ENCODE measurements at regions not wholly inside any gene's neighbourhood (a gene's known extent, or its start where the extent isn't known, plus 50 kb on each side); places are given as distances from the start of the nearest gene placed in this dataset.

DNA sequence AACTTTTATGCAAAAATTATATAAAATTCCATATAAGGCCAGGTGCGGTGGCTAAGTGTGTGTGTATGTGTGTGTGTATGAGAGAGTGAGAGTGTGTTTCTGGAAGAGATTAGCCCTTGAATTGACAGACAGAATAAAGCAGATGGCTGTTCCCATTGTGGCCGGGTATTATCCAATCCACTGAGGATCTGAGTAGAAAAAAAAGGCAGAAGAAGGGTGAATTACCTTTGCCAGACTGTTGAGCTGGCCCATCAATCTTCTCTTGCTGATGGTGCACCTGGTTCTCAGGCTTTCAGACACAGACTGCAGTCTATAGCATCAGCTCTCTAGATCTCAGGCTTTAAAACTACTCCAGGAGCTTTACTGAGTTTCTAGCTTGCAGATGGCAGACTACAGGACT lies 92.2 kb upstream of the SLIT2 start:
- TF ChIP-seq SIN3A (IDR thresholded peaks at IDR 0.05; ENCODE audit: borderline replicate concordance, insufficient read depth, low read length) (no peak), POLR2AphosphoS5 (IDR thresholded peaks at IDR 0.05; ENCODE audit: low read depth, low read length) (no peak), TAF1 (IDR thresholded peaks at IDR 0.05; ENCODE audit: borderline replicate concordance, insufficient read depth, low read length) (no peak)
- TF ChIP-seq, protein P1, sequence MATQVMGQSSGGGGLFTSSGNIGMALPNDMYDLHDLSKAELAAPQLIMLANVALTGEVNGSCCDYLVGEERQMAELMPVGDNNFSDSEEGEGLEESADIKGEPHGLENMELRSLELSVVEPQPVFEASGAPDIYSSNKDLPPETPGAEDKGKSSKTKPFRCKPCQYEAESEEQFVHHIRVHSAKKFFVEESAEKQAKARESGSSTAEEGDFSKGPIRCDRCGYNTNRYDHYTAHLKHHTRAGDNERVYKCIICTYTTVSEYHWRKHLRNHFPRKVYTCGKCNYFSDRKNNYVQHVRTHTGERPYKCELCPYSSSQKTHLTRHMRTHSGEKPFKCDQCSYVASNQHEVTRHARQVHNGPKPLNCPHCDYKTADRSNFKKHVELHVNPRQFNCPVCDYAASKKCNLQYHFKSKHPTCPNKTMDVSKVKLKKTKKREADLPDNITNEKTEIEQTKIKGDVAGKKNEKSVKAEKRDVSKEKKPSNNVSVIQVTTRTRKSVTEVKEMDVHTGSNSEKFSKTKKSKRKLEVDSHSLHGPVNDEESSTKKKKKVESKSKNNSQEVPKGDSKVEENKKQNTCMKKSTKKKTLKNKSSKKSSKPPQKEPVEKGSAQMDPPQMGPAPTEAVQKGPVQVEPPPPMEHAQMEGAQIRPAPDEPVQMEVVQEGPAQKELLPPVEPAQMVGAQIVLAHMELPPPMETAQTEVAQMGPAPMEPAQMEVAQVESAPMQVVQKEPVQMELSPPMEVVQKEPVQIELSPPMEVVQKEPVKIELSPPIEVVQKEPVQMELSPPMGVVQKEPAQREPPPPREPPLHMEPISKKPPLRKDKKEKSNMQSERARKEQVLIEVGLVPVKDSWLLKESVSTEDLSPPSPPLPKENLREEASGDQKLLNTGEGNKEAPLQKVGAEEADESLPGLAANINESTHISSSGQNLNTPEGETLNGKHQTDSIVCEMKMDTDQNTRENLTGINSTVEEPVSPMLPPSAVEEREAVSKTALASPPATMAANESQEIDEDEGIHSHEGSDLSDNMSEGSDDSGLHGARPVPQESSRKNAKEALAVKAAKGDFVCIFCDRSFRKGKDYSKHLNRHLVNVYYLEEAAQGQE (IDR thresholded peaks at IDR 0.05; ENCODE audit: insufficient read depth in 1 of 2, low read depth in 2 of 2, low read length in 2 of 2): no peak

Measured in PFSK-1 (cell line).